WI38 (cell line): ENCODE measurements at regions not wholly inside any gene's neighbourhood (a gene's known extent, or its start where the extent isn't known, plus 50 kb on each side); places are given as distances from the start of the nearest gene placed in this dataset.

Experiments used
- H3K4me3 ChIP-seq: 2 replicates; pipeline ENCODE4 v1.5.1; 2011; ENCODE audit warnings: low read depth, mild to moderate bottlenecking, control low read depth, low read length
- TF ChIP-seq, protein P1 (sequence below): IDR thresholded peaks from 2 replicates; pipeline ENCODE4 v1.5.1; 2012; ENCODE audit warnings: low read depth, mild to moderate bottlenecking, control low read depth, low read length

DNA sequence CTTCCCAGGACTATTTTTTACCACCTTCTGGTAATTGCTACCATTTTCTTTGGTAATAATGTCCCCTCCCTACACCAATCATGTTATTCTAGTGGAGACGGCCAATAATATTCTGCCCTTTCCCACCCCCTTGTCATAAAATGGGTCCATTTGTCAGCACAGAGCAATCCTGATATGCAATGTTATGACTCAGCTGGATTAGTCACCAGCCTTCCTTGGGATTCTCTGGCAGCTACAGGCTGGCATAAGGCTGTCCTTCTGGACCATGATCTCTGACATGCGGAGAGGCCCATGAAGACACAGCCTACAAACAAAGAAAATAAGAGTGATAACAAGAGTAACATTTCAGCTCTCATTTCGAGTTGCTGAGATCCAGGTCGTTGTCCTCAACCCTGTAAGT, 222.0 kb upstream of the CPNE8 start:
- TF ChIP-seq, protein P1, sequence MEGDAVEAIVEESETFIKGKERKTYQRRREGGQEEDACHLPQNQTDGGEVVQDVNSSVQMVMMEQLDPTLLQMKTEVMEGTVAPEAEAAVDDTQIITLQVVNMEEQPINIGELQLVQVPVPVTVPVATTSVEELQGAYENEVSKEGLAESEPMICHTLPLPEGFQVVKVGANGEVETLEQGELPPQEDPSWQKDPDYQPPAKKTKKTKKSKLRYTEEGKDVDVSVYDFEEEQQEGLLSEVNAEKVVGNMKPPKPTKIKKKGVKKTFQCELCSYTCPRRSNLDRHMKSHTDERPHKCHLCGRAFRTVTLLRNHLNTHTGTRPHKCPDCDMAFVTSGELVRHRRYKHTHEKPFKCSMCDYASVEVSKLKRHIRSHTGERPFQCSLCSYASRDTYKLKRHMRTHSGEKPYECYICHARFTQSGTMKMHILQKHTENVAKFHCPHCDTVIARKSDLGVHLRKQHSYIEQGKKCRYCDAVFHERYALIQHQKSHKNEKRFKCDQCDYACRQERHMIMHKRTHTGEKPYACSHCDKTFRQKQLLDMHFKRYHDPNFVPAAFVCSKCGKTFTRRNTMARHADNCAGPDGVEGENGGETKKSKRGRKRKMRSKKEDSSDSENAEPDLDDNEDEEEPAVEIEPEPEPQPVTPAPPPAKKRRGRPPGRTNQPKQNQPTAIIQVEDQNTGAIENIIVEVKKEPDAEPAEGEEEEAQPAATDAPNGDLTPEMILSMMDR, result no peak
- no peak overlapping the region for H3K4me3 ChIP-seq

DNA sequence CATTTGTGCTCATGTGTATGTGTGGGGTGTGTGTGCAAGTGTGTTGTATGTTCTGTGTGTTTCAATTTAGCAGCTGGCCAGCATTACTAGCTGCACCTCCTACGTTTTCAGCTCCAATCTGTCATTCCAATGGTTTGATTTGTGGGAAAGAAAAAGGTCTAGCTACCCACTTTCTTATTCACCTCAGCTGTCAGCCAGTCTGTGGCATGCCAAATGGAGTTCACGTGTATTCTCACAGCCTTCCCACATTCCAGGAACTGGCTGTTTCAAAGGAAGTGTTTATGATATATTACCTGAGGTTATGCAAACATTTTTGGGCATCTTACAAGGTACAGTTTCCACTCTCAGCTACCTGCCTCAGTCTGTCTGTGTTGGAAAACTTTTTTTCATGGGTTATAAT, 220.2 kb upstream of the CPNE8 start:
- no peak overlapping the region for H3K4me3 ChIP-seq
- TF ChIP-seq, protein P1, result no peak

DNA sequence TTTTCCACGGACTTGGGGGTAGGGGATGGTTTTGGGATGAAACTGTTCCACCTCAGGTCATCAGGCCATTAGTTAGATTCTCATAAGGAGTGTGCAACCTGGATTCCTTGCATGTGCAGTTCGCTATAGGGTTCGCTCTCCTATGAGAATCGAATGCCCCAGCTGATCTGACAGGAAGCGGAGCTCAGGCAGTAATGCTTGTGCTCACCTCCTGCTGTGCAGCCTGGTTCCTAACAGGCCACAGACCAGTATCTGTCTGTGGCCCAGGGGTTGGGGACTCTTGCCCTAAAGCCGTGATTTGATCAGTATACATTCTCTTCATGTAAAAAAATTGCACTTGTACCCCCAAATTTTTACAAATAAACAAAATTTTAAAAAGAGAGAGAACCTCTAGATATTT, 219.4 kb upstream of the CPNE8 start:
- TF ChIP-seq, protein P1, result no peak
- no peak overlapping the region for H3K4me3 ChIP-seq

DNA sequence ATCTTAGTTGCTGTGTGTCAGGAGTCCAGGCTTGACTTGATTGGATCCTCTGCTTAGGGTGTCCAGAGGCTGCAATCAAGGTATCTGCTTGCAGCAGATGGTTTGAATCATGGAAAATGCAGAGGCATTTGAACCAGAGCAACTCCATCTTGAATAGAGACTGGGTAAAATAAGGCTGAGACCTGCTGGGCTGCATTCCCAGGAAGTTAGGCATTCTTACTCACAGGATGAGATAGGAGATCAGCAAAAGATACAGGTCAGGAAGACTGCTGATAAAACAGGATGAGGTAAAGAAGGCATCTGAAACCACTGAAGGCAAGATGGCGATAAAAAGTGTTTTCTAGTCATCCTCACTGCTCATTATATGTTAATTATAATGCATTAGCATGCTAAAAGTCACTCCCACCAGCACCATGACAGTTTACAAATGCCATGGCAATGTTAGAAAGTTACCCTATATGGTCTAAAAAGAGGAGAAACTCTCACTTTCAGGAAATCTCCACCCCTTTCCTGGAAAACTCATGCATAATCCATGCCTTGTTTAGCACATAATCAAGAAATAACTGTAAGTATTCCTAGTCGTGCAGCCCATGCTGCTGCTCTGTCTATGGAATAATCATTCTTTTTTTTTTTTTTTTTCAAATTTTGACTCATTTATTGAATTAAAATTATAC, 218.3 kb upstream of the CPNE8 start:
- TF ChIP-seq, protein P1, result no peak
- H3K4me3 ChIP-seq, result no peak overlapping the region

DNA sequence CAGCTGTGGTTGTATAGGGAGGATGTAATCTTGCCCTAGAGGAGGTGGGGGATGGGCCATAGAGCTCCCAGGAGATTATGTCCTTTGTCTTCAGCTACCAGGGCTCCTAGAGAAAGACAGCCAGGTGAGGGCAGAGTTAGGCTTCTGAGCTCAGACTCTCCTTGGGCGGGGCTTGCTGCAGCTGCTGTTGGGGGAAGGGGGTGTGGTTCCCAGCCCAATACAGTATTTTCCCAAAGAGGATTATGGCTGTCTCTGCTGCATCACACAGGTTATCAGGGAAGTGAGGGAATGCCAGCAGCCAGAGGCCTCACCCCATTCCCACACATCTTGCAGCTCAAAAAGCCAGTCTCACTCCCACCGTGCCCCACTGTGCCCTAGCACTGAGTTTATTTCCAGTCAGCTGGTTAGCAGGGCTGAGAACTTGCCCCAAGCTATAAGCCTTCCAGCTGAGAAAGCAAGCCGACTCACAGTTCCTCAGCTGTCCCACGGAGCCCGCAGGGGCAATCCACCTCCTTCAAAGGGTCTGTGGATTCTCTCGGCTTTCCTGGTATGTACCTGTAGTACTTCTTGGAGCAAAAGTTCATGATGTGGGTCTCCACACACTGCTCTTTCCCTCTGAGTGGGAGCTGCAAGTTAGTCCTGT, 217.3 kb upstream of the CPNE8 start:
- no peak overlapping the region for H3K4me3 ChIP-seq
- TF ChIP-seq, protein P1, result no peak

DNA sequence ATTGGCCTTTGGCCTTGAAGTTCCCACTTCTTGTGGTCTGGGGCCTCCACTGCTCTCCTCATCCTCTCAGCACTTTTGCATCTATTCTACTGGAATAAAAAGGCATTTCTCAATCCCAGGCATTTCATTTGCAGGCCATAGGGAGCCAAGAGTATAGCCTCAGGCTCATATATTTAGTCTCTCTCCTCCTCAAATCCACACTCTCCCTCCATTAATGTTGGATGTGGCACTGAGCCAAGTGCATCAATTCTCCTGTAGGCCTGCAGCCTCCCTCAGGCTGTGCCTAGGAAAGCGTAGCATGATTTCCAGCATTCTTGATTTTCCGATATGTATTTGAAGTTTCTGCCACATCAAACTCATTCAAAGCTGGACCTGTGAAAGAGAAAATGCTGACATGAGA, 211.5 kb upstream of the CPNE8 start:
- H3K4me3 ChIP-seq, result no peak overlapping the region
- TF ChIP-seq, protein P1, result no peak

DNA sequence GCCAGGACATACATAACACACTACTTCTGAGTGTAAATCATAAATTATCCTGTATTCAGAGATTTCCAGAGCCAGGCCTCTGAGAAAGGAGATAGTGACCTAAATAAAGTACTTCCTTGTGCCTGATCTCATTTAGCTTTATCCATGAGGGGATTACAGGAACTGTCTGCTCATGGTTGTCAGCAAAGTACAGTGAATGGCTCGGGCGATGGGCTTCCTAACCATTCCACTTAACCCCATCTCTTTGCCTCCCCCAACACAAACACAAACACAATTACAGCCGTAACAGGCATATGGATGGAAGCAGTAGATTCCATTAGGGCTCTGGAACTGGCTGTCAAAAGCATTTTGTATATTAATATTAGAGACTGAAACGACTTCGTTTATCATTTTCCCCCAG, 206.7 kb upstream of the CPNE8 start:
- no peak overlapping the region for H3K4me3 ChIP-seq
- TF ChIP-seq, protein P1, result no peak
